GM12875 (cell line): ENCODE measurements at regions not wholly inside any gene's neighbourhood (a gene's known extent, or its start where the extent isn't known, plus 50 kb on each side); places are given as distances from the start of the nearest gene placed in this dataset.

Experiments used
- H3K4me3 ChIP-seq: one replicate; pipeline ENCODE4 v1.5.1; 2011; ENCODE audit warnings: low read depth, low read length, control low read depth
- CTCF ChIP-seq: IDR thresholded peaks from 2 replicates; pipeline ENCODE4 v1.5.1; 2011; ENCODE audit warnings: low read depth, mild to moderate bottlenecking, control low read depth, inconsistent platforms, low read length, moderate library complexity, borderline replicate concordance; ENCODE audit not compliant: insufficient read depth

GRCh38 chr20:21920211-21920610 is 214.7 kb downstream of the PAX1 start:
- H3K4me3 ChIP-seq, result no peak overlapping the region
- no peak for TF ChIP-seq CTCF

GRCh38 chr20:21918398-21918797 is 212.9 kb downstream of the PAX1 start:
- no peak overlapping the region for H3K4me3 ChIP-seq
- no peak for TF ChIP-seq CTCF

- H3K4me3 ChIP-seq, result no peak overlapping the region
- TF ChIP-seq CTCF, result no peak
These were observed 196.9 kb downstream of the PAX1 start for GRCh38 chr20:21902391-21902790.

GRCh38 chr20:21901470-21902275 is 196.2 kb downstream of the PAX1 start:
- H3K4me3 ChIP-seq, result no peak overlapping the region
- no peak for TF ChIP-seq CTCF

GRCh38 chr20:21900431-21900830 is 195.0 kb downstream of the PAX1 start:
- no peak for TF ChIP-seq CTCF
- no peak overlapping the region for H3K4me3 ChIP-seq

- no peak overlapping the region for H3K4me3 ChIP-seq
- TF ChIP-seq CTCF, result no peak
These were observed 169.5 kb downstream of the PAX1 start for GRCh38 chr20:21874921-21875320.

GRCh38 chr20:21874127-21874526 is 168.7 kb downstream of the PAX1 start:
- no peak overlapping the region for H3K4me3 ChIP-seq
- TF ChIP-seq CTCF, result no peak
